Activated CD4-positive, alpha-beta memory T cell treated with anti-CD3 and anti-CD28 coated beads for 36 hours (primary cell): ENCODE measurements at regions not wholly inside any gene's neighbourhood (a gene's known extent, or its start where the extent isn't known, plus 50 kb on each side); places are given as distances from the start of the nearest gene placed in this dataset.

Experiments used
- CTCF ChIA-PET: fragments of 350-600 bp; sonication (Branson Sonifier 250); formaldehyde crosslinking; loops from one replicate; lab custom pipeline; 2021; ENCODE audit warnings: antibody characterized with exemption, inconsistent platforms; lab: Charles Lee
- POLR2A ChIA-PET: fragments of 350-600 bp; sonication (Branson Sonifier 250); formaldehyde crosslinking; loops from one replicate; lab custom pipeline; 2021; ENCODE audit warnings: antibody characterized with exemption; lab: Charles Lee
- DNase-seq: peaks from one replicate; pipeline ENCODE4 v3.0.0-alpha.2; 2020
- H3K27ac Mint-ChIP-seq: one replicate; pipeline ENCODE4 v1.8.0; 2021; ENCODE audit warnings: mixed read lengths
- H3K27me3 Mint-ChIP-seq: one replicate; pipeline ENCODE4 v1.8.0; 2021; ENCODE audit warnings: mixed read lengths
- H3K36me3 Mint-ChIP-seq: one replicate; pipeline ENCODE4 v1.8.0; 2021; ENCODE audit warnings: mixed read lengths
- H3K4me1 Mint-ChIP-seq: one replicate; pipeline ENCODE4 v1.8.0; 2021; ENCODE audit warnings: low read depth, mixed read lengths
- H3K4me3 Mint-ChIP-seq: one replicate; pipeline ENCODE4 v1.8.0; 2021; ENCODE audit warnings: mild to moderate bottlenecking, mixed read lengths
- H3K9me3 Mint-ChIP-seq: one replicate; pipeline ENCODE4 v1.8.0; 2021; ENCODE audit warnings: mixed read lengths
- intact Hi-C: fragments of 100-400 bp; cut with micrococcal nuclease; formaldehyde crosslinking; loops from one replicate; pipeline ENCODE4 v1.15.1; 2023

GRCh38 chr10:128982616-128982915, 484.5 kb upstream of the MGMT start:
- Mint-ChIP-seq H3K4me1 (no peaks in the 10 kb centered on the region), H3K27me3 (no peaks in the 10 kb centered on the region), H3K9me3 (no peaks in the 10 kb centered on the region), H3K27ac (no peak overlapping the region), H3K36me3 (no peaks in the 10 kb centered on the region), H3K4me3 (no peak overlapping the region)
- intact Hi-C loops = no loop called here
- DNase-seq = no peak
- ChIA-PET CTCF (no interaction called here), POLR2A (no interaction called here)

- Mint-ChIP-seq H3K36me3 (no peaks in the 10 kb centered on the region), H3K27me3 (no peaks in the 10 kb centered on the region), H3K4me1 (no peaks in the 10 kb centered on the region), H3K4me3 (no peak overlapping the region), H3K27ac (no peak overlapping the region), H3K9me3 (no peaks in the 10 kb centered on the region)
- DNase-seq = no peak
- intact Hi-C loops = no loop called here
- CTCF ChIA-PET = no interaction called here
- POLR2A ChIA-PET = no interaction called here
These were observed 482.0 kb upstream of the MGMT start for GRCh38 chr10:128985036-128985435.

GRCh38 chr10:128990986-128991385, 476.1 kb upstream of the MGMT start:
- POLR2A ChIA-PET = no interaction called here
- peaks cover 2% of the 10 kb centered on the region for H3K27me3 Mint-ChIP-seq
- DNase-seq = no peak
- no peaks in the 10 kb centered on the region for H3K4me1 Mint-ChIP-seq
- CTCF ChIA-PET = no interaction called here
- no peaks in the 10 kb centered on the region for H3K36me3 Mint-ChIP-seq
- no peak overlapping the region for H3K4me3 Mint-ChIP-seq
- intact Hi-C loops = no loop called here
- no peaks in the 10 kb centered on the region for H3K9me3 Mint-ChIP-seq
- no peak overlapping the region for H3K27ac Mint-ChIP-seq

- intact Hi-C loops = no loop called here
- DNase-seq = no peak
- H3K27me3 Mint-ChIP-seq = peaks cover 2% of the 10 kb centered on the region
- H3K36me3 Mint-ChIP-seq = no peaks in the 10 kb centered on the region
- H3K27ac Mint-ChIP-seq = no peak overlapping the region
- no peaks in the 10 kb centered on the region for H3K4me1 Mint-ChIP-seq
- ChIA-PET CTCF (interaction anchor here (0.6 kb wide), 2 partner anchors 44 to 448 kb away, joined by 3 to 5 read pairs; no protein-coding TSS in a partner anchor), POLR2A (no interaction called here)
- no peak overlapping the region for H3K4me3 Mint-ChIP-seq
- H3K9me3 Mint-ChIP-seq = no peaks in the 10 kb centered on the region
These were observed 474.3 kb upstream of the MGMT start for GRCh38 chr10:128992770-128993169.

GRCh38 chr10:128993443-128993842, 473.6 kb upstream of the MGMT start:
- intact Hi-C loops = no loop called here
- Mint-ChIP-seq H3K4me3 (no peak overlapping the region), H3K27ac (no peak overlapping the region), H3K36me3 (no peaks in the 10 kb centered on the region), H3K27me3 (peaks cover 2% of the 10 kb centered on the region), H3K9me3 (no peaks in the 10 kb centered on the region), H3K4me1 (no peaks in the 10 kb centered on the region)
- ChIA-PET CTCF (no interaction called here), POLR2A (no interaction called here)
- DNase-seq = no peak

- no peaks in the 10 kb centered on the region for H3K36me3 Mint-ChIP-seq
- no peaks in the 10 kb centered on the region for H3K4me1 Mint-ChIP-seq
- no peak for DNase-seq
- CTCF ChIA-PET = no interaction called here
- intact Hi-C loops = no loop called here
- H3K27ac Mint-ChIP-seq = no peak overlapping the region
- peaks cover 2% of the 10 kb centered on the region for H3K27me3 Mint-ChIP-seq
- H3K4me3 Mint-ChIP-seq = no peak overlapping the region
- POLR2A ChIA-PET = no interaction called here
- H3K9me3 Mint-ChIP-seq = no peaks in the 10 kb centered on the region
These were observed 473.0 kb upstream of the MGMT start for GRCh38 chr10:128993911-128994538.

- peaks cover 2% of the 10 kb centered on the region for H3K27me3 Mint-ChIP-seq
- POLR2A ChIA-PET = no interaction called here
- intact Hi-C loops = no loop called here
- no peak overlapping the region for H3K27ac Mint-ChIP-seq
- no peaks in the 10 kb centered on the region for H3K4me1 Mint-ChIP-seq
- CTCF ChIA-PET = no interaction called here
- no peak for DNase-seq
- no peaks in the 10 kb centered on the region for H3K36me3 Mint-ChIP-seq
- H3K4me3 Mint-ChIP-seq = no peak overlapping the region
- H3K9me3 Mint-ChIP-seq = no peaks in the 10 kb centered on the region
These were observed 472.4 kb upstream of the MGMT start for GRCh38 chr10:128994598-128995143.

- intact Hi-C loops = no loop called here
- Mint-ChIP-seq H3K4me1 (no peaks in the 10 kb centered on the region), H3K9me3 (no peaks in the 10 kb centered on the region), H3K36me3 (no peaks in the 10 kb centered on the region), H3K4me3 (no peak overlapping the region), H3K27me3 (peaks cover 2% of the 10 kb centered on the region), H3K27ac (no peak overlapping the region)
- ChIA-PET CTCF (no interaction called here), POLR2A (no interaction called here)
- DNase-seq = no peak
These were observed 471.4 kb upstream of the MGMT start for GRCh38 chr10:128995676-128996075.

- ChIA-PET CTCF (no interaction called here), POLR2A (no interaction called here)
- no peaks in the 10 kb centered on the region for H3K4me1 Mint-ChIP-seq
- no peak for DNase-seq
- no peaks in the 10 kb centered on the region for H3K36me3 Mint-ChIP-seq
- no peaks in the 10 kb centered on the region for H3K9me3 Mint-ChIP-seq
- intact Hi-C loops = no loop called here
- no peak overlapping the region for H3K4me3 Mint-ChIP-seq
- no peak overlapping the region for H3K27ac Mint-ChIP-seq
- H3K27me3 Mint-ChIP-seq = peaks cover 2% of the 10 kb centered on the region
These were observed 470.9 kb upstream of the MGMT start for GRCh38 chr10:128996092-128996491.

- no peaks in the 10 kb centered on the region for H3K36me3 Mint-ChIP-seq
- DNase-seq = no peak
- H3K27ac Mint-ChIP-seq = no peak overlapping the region
- ChIA-PET CTCF (no interaction called here), POLR2A (no interaction called here)
- H3K4me3 Mint-ChIP-seq = no peak overlapping the region
- no peaks in the 10 kb centered on the region for H3K4me1 Mint-ChIP-seq
- no peaks in the 10 kb centered on the region for H3K9me3 Mint-ChIP-seq
- peaks cover under 1% of the 10 kb centered on the region for H3K27me3 Mint-ChIP-seq
- intact Hi-C loops = no loop called here
These were observed 468.8 kb upstream of the MGMT start for GRCh38 chr10:128998101-128998805.

GRCh38 chr10:129004398-129004797, 462.6 kb upstream of the MGMT start:
- Mint-ChIP-seq H3K27ac (no peak overlapping the region), H3K9me3 (no peaks in the 10 kb centered on the region), H3K4me3 (no peak overlapping the region), H3K36me3 (no peaks in the 10 kb centered on the region), H3K4me1 (no peaks in the 10 kb centered on the region), H3K27me3 (peaks cover 6% of the 10 kb centered on the region)
- POLR2A ChIA-PET = no interaction called here
- CTCF ChIA-PET = no interaction called here
- DNase-seq = no peak
- intact Hi-C loops = no loop called here

- peaks cover 7% of the 10 kb centered on the region for H3K27me3 Mint-ChIP-seq
- no peaks in the 10 kb centered on the region for H3K36me3 Mint-ChIP-seq
- ChIA-PET CTCF (no interaction called here), POLR2A (no interaction called here)
- H3K4me3 Mint-ChIP-seq = no peak overlapping the region
- no peaks in the 10 kb centered on the region for H3K9me3 Mint-ChIP-seq
- H3K27ac Mint-ChIP-seq = no peak overlapping the region
- intact Hi-C loops = no loop called here
- H3K4me1 Mint-ChIP-seq = no peaks in the 10 kb centered on the region
- DNase-seq = no peak
These were observed 462.0 kb upstream of the MGMT start for GRCh38 chr10:129005080-129005479.

- H3K9me3 Mint-ChIP-seq = no peaks in the 10 kb centered on the region
- no peaks in the 10 kb centered on the region for H3K4me1 Mint-ChIP-seq
- DNase-seq = no peak
- ChIA-PET CTCF (no interaction called here), POLR2A (no interaction called here)
- intact Hi-C loops = no loop called here
- H3K27me3 Mint-ChIP-seq = peaks cover 7% of the 10 kb centered on the region
- no peak overlapping the region for H3K27ac Mint-ChIP-seq
- H3K4me3 Mint-ChIP-seq = no peak overlapping the region
- no peaks in the 10 kb centered on the region for H3K36me3 Mint-ChIP-seq
These were observed 461.2 kb upstream of the MGMT start for GRCh38 chr10:129005804-129006203.
